ENCODE measurements at regions not wholly inside any gene's neighbourhood (a gene's known extent, or its start where the extent isn't known, plus 50 kb on each side); places are given as distances from the start of the nearest gene placed in this dataset.

DNA sequence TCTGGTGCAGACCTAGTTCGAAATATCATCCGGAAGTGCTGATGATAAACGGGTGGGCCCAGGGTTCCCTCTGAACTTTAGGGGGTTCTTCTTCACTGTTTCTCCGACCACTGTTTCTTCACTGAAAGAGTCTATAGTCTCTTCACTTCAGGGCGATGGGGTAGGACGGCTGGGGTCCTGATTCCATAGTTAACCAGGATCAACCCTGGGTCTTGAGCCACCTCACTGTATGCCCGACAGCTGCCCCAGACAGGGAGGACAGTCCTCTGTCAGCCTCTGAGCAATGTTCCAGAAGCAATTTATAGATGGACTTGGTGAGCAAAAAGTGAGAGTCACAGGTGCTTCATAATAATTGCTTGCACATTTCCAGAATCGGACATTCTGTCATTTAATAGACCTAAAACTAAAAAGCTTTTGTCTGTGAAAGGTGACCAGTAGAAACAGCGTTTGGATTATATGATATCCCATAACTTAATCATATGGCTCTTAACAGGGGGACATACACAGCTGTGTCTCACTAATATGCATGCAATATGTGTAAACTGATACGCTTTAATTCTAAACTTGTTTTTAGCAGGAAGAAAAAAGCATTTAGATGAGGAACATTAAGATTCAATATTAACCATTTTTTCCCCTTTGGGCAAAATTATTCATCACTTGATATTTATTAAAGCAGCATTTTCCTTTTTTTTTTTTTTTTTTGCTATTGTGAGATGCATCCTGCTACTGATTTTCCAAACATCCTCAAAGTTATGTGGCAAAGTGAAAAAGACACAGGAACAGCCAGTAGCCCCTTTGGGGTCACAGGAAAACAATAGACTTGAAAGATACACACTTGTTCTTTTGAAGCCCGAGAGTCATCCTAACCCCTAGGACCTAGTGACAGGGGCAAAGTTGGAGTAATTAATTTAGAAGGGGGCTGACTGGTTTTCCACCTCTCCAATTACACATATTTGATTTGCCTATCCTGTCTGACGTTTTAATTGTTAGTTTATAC is 277.0 kb downstream of the ZNF536 start:
- TF ChIP-seq, protein P1, sequence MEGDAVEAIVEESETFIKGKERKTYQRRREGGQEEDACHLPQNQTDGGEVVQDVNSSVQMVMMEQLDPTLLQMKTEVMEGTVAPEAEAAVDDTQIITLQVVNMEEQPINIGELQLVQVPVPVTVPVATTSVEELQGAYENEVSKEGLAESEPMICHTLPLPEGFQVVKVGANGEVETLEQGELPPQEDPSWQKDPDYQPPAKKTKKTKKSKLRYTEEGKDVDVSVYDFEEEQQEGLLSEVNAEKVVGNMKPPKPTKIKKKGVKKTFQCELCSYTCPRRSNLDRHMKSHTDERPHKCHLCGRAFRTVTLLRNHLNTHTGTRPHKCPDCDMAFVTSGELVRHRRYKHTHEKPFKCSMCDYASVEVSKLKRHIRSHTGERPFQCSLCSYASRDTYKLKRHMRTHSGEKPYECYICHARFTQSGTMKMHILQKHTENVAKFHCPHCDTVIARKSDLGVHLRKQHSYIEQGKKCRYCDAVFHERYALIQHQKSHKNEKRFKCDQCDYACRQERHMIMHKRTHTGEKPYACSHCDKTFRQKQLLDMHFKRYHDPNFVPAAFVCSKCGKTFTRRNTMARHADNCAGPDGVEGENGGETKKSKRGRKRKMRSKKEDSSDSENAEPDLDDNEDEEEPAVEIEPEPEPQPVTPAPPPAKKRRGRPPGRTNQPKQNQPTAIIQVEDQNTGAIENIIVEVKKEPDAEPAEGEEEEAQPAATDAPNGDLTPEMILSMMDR (conservative IDR thresholded peaks at IDR 0.05): no peak
- no peak overlapping the region; the same call in 1 of the 2 replicates for H3K27ac ChIP-seq

DNA sequence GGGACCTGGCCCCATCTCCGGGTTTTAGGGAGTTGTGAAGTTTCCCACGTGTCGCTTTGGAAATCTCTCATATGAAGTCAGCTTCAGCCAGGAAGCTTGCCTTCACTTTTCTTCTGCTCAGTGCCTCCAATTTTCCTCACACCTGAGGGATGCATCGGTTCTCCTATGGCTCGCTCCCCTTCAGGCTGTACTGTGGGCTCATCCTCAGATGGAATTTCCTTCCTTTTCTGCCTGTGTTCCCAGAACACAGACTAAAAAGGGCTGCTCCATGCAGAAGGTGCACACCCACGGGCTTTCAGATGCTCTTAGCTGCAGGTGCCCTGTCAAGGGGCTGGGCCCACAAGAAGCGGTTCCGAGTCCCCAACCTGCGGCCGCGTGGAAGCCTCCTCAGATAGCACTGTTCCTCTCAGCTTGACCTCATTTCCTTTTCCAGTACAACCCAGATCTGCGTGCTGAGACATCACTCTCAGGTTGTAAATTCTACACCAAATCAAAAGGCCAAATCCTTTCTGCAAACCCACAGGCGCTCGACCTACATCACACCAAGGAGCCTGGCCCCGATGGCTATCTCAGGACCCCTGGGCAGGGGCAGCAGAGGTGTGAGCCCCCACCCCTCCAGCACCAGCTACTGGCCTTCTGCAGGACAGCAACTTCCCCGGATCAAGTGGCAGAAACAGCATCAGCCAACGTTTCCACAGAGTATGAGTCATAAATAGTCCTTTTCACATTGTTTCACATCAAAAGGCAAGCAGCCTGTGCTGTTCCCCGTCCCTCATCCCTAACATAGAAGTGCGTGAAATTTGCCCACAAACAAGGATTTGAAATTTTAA is 275.9 kb downstream of the ZNF536 start:
- H3K27ac ChIP-seq: no peak overlapping the region
- TF ChIP-seq, protein P1 (conservative IDR thresholded peaks at IDR 0.05): no peak

DNA sequence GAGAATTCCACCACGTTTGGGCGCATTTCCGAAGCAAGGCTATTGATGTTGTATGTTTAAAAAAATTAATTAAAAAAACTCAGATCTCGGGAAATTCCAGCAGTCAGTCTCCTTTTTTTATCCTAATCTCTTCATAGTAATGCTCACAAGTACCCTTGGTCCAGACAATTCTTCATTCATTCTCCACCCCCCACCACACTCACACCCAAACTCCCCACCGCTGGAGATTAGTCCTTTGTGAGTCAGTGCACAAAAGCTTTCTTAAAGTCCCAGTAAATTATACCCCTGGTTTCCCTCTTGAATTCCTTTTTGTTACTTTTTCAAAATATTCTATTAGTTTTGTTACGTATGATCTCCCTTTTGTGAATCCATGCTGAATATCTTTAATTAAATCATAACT is 274.6 kb downstream of the ZNF536 start:
- H3K27ac ChIP-seq: no peak overlapping the region
- TF ChIP-seq, protein P1 (conservative IDR thresholded peaks at IDR 0.05): no peak

DNA sequence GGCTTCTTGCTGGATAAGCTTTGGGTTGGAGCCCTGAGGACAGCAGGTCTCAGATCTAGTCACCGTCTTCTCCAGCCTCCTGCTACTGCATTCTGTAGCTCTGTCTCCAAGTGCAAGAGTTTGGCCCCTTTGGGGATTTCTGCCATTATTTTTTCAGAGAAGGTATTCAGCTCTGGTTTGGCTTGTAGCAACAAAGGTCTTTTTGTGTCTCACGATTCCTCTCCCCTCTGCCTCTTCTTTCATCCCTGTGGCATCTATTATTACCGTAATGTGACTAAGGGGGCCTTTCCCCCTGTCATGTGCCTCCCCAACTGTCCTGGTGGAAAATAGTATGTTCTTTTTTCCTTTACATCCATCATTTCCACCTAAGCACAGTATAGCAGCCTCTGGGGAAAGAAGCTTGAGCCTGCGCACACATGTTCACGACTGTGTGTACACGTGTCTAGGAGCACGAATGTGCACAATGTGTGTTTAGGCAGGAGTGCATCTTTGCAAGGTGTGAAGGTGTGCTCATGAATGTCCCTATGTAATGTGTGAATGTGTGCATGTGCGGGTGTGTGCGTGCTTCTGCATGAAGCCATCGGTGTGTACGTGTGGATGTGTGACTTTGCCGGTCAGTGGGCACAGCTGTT is 273.9 kb downstream of the ZNF536 start:
- TF ChIP-seq, protein P1 (conservative IDR thresholded peaks at IDR 0.05): no peak
- H3K27ac ChIP-seq: no peak overlapping the region

DNA sequence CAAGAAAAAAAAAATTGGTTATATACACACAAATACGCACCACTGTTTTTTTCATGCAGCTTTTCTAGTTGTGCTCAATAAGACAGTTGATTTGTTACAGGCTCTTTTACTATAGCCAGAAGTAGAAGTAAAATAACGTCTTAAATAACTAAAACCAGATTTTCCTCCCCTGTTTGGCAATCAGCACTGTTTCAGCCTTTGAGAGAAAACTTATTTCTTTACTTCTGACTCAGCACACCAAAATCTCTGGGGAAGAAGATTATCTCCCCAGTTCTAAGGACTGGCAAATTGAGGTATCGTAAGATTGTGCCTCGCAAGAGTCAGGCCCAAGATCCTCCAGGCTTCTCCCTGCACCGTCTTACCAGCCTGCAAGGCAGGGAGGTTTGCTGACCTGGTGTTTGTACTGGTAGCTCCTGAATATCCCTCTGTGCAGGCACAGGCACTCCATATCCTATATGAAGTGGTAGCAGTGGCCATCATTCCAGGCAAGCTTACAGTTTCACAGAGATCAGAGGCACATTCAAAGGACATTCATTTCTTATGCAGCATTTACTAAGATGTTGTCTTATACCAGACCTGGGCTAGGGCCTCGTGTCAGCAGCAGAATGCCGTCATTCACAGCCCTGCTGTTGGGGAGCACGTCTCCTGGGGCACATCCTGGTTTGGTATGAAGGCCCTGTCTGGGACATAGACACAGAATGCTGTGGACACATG is 268.2 kb downstream of the ZNF536 start:
- no peak overlapping the region for H3K27ac ChIP-seq
- TF ChIP-seq, protein P1 (conservative IDR thresholded peaks at IDR 0.05): no peak

DNA sequence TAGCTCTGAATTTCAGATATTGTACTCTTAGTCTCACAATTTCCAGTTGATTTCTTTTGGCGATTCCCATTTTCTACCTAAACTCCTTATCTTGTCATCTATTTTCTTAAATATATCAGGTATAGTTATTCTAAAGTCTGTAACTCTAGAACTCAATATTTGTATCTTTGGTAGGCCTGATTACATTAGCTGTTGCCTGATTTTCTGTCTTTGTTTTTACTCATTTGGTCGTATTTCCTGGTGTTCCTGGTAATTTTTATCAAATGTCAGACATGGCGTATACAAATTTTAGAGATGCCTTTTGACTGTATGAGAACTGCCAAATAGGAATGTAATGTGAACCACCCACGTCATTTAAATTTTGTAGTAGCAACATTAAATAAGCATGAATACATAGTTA is 266.7 kb downstream of the ZNF536 start:
- no peak overlapping the region for H3K27ac ChIP-seq
- TF ChIP-seq, protein P1 (conservative IDR thresholded peaks at IDR 0.05): no peak

All from VCaP (cell line).